ENCODE measurements at regions not wholly inside any gene's neighbourhood (a gene's known extent, or its start where the extent isn't known, plus 50 kb on each side); places are given as distances from the start of the nearest gene placed in this dataset.

- TF ChIP-seq ZNF462 (CRISPR knock-in tag; IDR thresholded peaks at IDR 0.05): no peak
- no peak for TF ChIP-seq ZNF331 (CRISPR knock-in tag; IDR thresholded peaks at IDR 0.05; ENCODE audit: low read depth)
- TF ChIP-seq CREB1 (CRISPR knock-in tag; IDR thresholded peaks at IDR 0.05; ENCODE audit: low read depth): no peak
These were observed 165.0 kb upstream of the CNTNAP2 start (continued) for GRCh38 chr7:145951566-145951965.

GRCh38 chr7:145928937-145929336 is 187.7 kb upstream of the CNTNAP2 start:
- no peaks in the 10 kb centered on the region; the same call in 1 of the 2 replicates for H3K36me3 ChIP-seq (ENCODE audit: insufficient read depth)
- H3K27me3 ChIP-seq (ENCODE audit: insufficient read depth): no peaks in the 10 kb centered on the region
- H3K27me3 Mint-ChIP-seq (ENCODE audit: insufficient read depth, low read depth, poor library complexity): no peaks in the 10 kb centered on the region
- peaks cover 15% of the 10 kb centered on the region; the same call in 1 of the 3 replicates for H3K36me3 Mint-ChIP-seq (ENCODE audit: low read depth)
- no peaks in the 10 kb centered on the region for H3K79me2 ChIP-seq (replicated peaks; ENCODE audit: insufficient read depth)
- no peaks in the 10 kb centered on the region for H3K4me1 ChIP-seq (ENCODE audit: insufficient read depth)
- peaks cover 5% of the 10 kb centered on the region; the same call in 1 of the 3 replicates for H3K4me1 Mint-ChIP-seq
- no peaks in the 10 kb centered on the region for H4K20me1 ChIP-seq (replicated peaks; ENCODE audit: insufficient read depth)
- 0 out of 2 replicates have a peak, but pooled peaks cover 3% of the 10 kb centered on the region for H3K9me2 ChIP-seq (ENCODE audit: insufficient read depth)
- H3K27ac Mint-ChIP-seq: no peak overlapping the region
- DNase-seq (ENCODE audit: low spot score) (no peak), ATAC-seq (no peak)
- H3K4me3 ChIP-seq: no peak overlapping the region
- H3F3A ChIP-seq (replicated peaks; ENCODE audit: low read depth): no peaks in the 10 kb centered on the region
- H3K4me3 Mint-ChIP-seq: no peak overlapping the region
- no peak overlapping the region for H3K27ac ChIP-seq (ENCODE audit: low read depth)
- H3K9me3 Mint-ChIP-seq: peaks cover 73% of the 10 kb centered on the region
- no peak overlapping the region for H3K4me2 ChIP-seq
- no peak overlapping the region for H2AFZ ChIP-seq
- TF ChIP-seq STAT1 (IDR thresholded peaks at IDR 0.05; ENCODE audit: unreplicated experiment) (no peak), POLR2AphosphoS5 (IDR thresholded peaks at IDR 0.05; ENCODE audit: low read depth) (no peak), ZNF462 (CRISPR knock-in tag; IDR thresholded peaks at IDR 0.05) (no peak), ZNF114 (CRISPR knock-in tag; IDR thresholded peaks at IDR 0.05) (no peak)

Measured in GM23338 (cell line).